Neural progenitor cell (in vitro differentiated cells): ENCODE measurements at regions not wholly inside any gene's neighbourhood (a gene's known extent, or its start where the extent isn't known, plus 50 kb on each side); places are given as distances from the start of the nearest gene placed in this dataset.

Experiments
- DNase-seq: peaks from one replicate; pipeline ENCODE4 v3.0.0-alpha.2; 2016; ENCODE audit warnings: low spot score
- H2AFZ ChIP-seq: fragments of 200-600 bp; sonication (generic); replicated peaks from 2 replicates; pipeline ENCODE4 v1.6.1; 2016; ENCODE audit warnings: antibody characterized with exemption
- H3F3A ChIP-seq: fragments of 200-600 bp; sonication (generic); 2 replicates; pipeline ENCODE4 v1.6.1; 2016; ENCODE audit warnings: antibody characterized with exemption, low read depth
- H3K27ac ChIP-seq: fragments of 200-600 bp; sonication (generic); 2 replicates; pipeline ENCODE4 v1.5.1; 2016; ENCODE audit warnings: mild to moderate bottlenecking
- H3K27me3 ChIP-seq: fragments of 200-600 bp; sonication (generic); 2 replicates; pipeline ENCODE4 v1.6.1; 2016; ENCODE audit warnings: mild to moderate bottlenecking, moderate library complexity
- H3K36me3 ChIP-seq: fragments of 200-600 bp; sonication (generic); 2 replicates; pipeline ENCODE4 v1.5.1; 2016
- H3K4me1 ChIP-seq: fragments of 200-600 bp; sonication (generic); 2 replicates; pipeline ENCODE4 v1.6.1; 2016; ENCODE audit warnings: mixed run types
- H3K4me2 ChIP-seq: fragments of 200-600 bp; sonication (generic); 2 replicates; pipeline ENCODE4 v1.6.1; 2016
- H3K4me3 ChIP-seq: fragments of 200-600 bp; sonication (generic); 2 replicates; pipeline ENCODE4 v1.5.1; 2016
- H3K79me2 ChIP-seq: fragments of 200-600 bp; sonication (generic); 2 replicates; pipeline ENCODE4 v1.6.1; 2016; ENCODE audit warnings: low read depth
- H3K9ac ChIP-seq: fragments of 200-600 bp; sonication (generic); 2 replicates; pipeline ENCODE4 v1.6.1; 2016
- H3K9me3 ChIP-seq: fragments of 200-600 bp; sonication (generic); 2 replicates; pipeline ENCODE4 v1.5.1; 2016; ENCODE audit warnings: low read depth
- H4K20me1 ChIP-seq: fragments of 200-600 bp; sonication (generic); 2 replicates; pipeline ENCODE4 v1.6.1; 2016; ENCODE audit warnings: low read depth
- H3K27ac Mint-ChIP-seq: 3 replicates; pipeline ENCODE4 v1.8.0; 2021; ENCODE audit warnings: mixed read lengths
- H3K27me3 Mint-ChIP-seq: 2 replicates; pipeline ENCODE4 v1.8.0; 2022; ENCODE audit warnings: low read depth, mild to moderate bottlenecking, inconsistent platforms, moderate library complexity, mixed read lengths; ENCODE audit not compliant: insufficient read depth
- H3K36me3 Mint-ChIP-seq: 3 replicates; pipeline ENCODE4 v1.8.0; 2021; ENCODE audit warnings: mixed read lengths
- H3K4me1 Mint-ChIP-seq: 3 replicates; pipeline ENCODE4 v1.8.0; 2021; ENCODE audit warnings: mixed read lengths
- H3K4me3 Mint-ChIP-seq: 3 replicates; pipeline ENCODE4 v1.8.0; 2021; ENCODE audit warnings: mild to moderate bottlenecking, moderate library complexity, mixed read lengths
- H3K9me3 Mint-ChIP-seq: 3 replicates; pipeline ENCODE4 v1.8.0; 2020; ENCODE audit warnings: mixed read lengths
- EZH2 ChIP-seq: fragments of 200-600 bp; sonication (generic); IDR thresholded peaks from 2 replicates; pipeline ENCODE4 v1.6.1; 2017; ENCODE audit warnings: antibody characterized with exemption, mild to moderate bottlenecking, moderate library complexity
- EZH2phosphoT487 ChIP-seq: fragments of 200-600 bp; sonication (generic); IDR thresholded peaks from 2 replicates; pipeline ENCODE4 v1.6.1; 2017; ENCODE audit warnings: antibody characterized with exemption
- TF ChIP-seq, protein P1 (sequence below): fragments of 200-600 bp; sonication (generic); IDR thresholded peaks from 2 replicates; pipeline ENCODE4 v1.5.1; 2017; ENCODE audit warnings: antibody characterized with exemption, mild to moderate bottlenecking

DNA sequence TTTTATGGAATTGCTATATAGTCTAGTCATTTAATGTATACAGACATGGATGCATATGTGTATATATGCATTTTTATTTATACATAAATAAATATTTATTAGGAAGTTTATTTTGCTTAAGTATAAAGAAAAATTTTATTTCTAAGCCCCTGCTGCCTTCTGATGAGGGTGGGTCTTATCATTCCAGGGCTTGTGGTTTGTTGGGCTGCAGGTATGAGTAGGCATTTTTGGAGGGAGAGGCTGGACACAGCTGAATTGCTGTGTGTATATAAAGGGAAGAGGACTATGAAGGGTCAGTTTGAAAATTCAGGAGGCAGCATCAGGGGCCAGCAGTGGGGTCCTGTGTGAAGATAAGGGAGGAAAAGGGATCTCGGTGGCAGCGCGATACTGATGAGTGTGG lies 189.4 kb downstream of the TMEM182 start:
- Histone ChIP-seq H3K4me2 (no peak overlapping the region), H3K4me3 (no peak overlapping the region), H3K36me3 (no peaks in the 10 kb centered on the region), H3K9ac (no peak overlapping the region), H3K79me2 (no peaks in the 10 kb centered on the region), H3F3A (no peaks in the 10 kb centered on the region), H4K20me1 (no peaks in the 10 kb centered on the region), H3K27me3 (no peaks in the 10 kb centered on the region), H2AFZ (no peak overlapping the region), H3K4me1 (peaks cover 9% of the 10 kb centered on the region), H3K27ac (no peak overlapping the region), H3K9me3 (no peaks in the 10 kb centered on the region)
- Mint-ChIP-seq H3K27ac (no peak overlapping the region), H3K4me3 (no peak overlapping the region), H3K27me3 (peaks cover 2% of the 10 kb centered on the region), H3K36me3 (no peaks in the 10 kb centered on the region), H3K9me3 (no peaks in the 10 kb centered on the region), H3K4me1 (peaks cover 8% of the 10 kb centered on the region)
- no peak for TF ChIP-seq EZH2
- no peak for TF ChIP-seq EZH2phosphoT487
- TF ChIP-seq, protein P1, sequence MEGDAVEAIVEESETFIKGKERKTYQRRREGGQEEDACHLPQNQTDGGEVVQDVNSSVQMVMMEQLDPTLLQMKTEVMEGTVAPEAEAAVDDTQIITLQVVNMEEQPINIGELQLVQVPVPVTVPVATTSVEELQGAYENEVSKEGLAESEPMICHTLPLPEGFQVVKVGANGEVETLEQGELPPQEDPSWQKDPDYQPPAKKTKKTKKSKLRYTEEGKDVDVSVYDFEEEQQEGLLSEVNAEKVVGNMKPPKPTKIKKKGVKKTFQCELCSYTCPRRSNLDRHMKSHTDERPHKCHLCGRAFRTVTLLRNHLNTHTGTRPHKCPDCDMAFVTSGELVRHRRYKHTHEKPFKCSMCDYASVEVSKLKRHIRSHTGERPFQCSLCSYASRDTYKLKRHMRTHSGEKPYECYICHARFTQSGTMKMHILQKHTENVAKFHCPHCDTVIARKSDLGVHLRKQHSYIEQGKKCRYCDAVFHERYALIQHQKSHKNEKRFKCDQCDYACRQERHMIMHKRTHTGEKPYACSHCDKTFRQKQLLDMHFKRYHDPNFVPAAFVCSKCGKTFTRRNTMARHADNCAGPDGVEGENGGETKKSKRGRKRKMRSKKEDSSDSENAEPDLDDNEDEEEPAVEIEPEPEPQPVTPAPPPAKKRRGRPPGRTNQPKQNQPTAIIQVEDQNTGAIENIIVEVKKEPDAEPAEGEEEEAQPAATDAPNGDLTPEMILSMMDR: no peak
- DNase-seq: no peak

DNA sequence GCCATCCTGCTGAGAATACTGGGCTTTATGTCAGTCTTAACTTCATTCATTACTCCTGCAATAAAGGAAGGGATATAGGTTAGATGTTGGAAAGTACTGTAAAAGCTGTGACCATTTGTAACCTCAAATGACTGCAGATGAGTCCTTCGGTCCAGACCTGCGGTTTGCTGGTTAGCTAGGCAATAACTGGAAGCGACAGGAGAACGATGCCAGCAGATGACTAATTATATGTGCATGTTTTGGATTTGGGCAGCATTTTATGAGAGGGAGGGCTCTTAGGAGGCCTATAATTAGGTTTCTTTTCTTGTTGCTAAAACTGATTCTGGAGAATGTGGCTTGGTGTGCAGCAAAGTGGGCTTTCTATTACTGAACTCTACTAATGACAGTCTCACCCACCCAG lies 205.6 kb downstream of the TMEM182 start:
- Histone ChIP-seq H3K4me2 (no peak overlapping the region), H2AFZ (no peak overlapping the region), H3K4me3 (no peak overlapping the region), H3K27me3 (no peaks in the 10 kb centered on the region), H3K9ac (no peak overlapping the region), H3K27ac (no peak overlapping the region), H3F3A (no peaks in the 10 kb centered on the region), H3K79me2 (no peaks in the 10 kb centered on the region), H3K9me3 (no peaks in the 10 kb centered on the region), H3K4me1 (no peaks in the 10 kb centered on the region), H4K20me1 (no peaks in the 10 kb centered on the region), H3K36me3 (no peaks in the 10 kb centered on the region)
- TF ChIP-seq EZH2phosphoT487 (no peak), EZH2 (no peak)
- TF ChIP-seq, protein P1: no peak
- H3K36me3 Mint-ChIP-seq: no peaks in the 10 kb centered on the region
- no peak for DNase-seq
- peaks cover 2% of the 10 kb centered on the region for H3K27me3 Mint-ChIP-seq
- H3K27ac Mint-ChIP-seq: no peak overlapping the region
- H3K4me1 Mint-ChIP-seq: no peaks in the 10 kb centered on the region
- H3K4me3 Mint-ChIP-seq: no peak overlapping the region
- H3K9me3 Mint-ChIP-seq: no peaks in the 10 kb centered on the region

DNA sequence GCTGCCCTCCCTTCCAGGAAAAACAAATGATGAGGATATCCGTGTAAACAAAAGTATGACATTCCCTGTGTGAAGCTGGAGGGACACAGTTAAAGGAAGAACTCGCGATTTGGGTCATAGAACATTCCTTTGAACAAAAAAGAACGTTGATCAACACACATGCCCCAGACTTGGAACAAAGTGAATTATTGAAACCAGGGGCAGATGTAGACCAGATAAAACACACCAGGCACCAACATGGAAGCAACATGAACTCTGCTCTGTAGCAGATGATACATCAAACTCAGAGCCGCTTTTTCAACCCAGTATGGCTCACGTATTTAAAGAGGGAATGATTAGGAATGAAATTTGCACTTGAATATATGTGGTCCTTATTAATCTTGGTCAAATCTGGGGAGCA lies 206.5 kb downstream of the TMEM182 start:
- no peak overlapping the region for H3K27ac Mint-ChIP-seq
- no peaks in the 10 kb centered on the region for H3K4me1 ChIP-seq
- H3K79me2 ChIP-seq: no peaks in the 10 kb centered on the region
- H3K27me3 ChIP-seq: no peaks in the 10 kb centered on the region
- peaks cover 2% of the 10 kb centered on the region for H3K27me3 Mint-ChIP-seq
- no peak overlapping the region for H3K4me3 ChIP-seq
- H3K9me3 Mint-ChIP-seq: no peaks in the 10 kb centered on the region
- no peak for DNase-seq
- H3K4me2 ChIP-seq: no peak overlapping the region
- no peaks in the 10 kb centered on the region for H3K4me1 Mint-ChIP-seq
- TF ChIP-seq EZH2phosphoT487 (no peak), EZH2 (no peak)
- TF ChIP-seq, protein P1: no peak
- H4K20me1 ChIP-seq: no peaks in the 10 kb centered on the region
- no peaks in the 10 kb centered on the region for H3K36me3 ChIP-seq
- no peak overlapping the region for H3K27ac ChIP-seq
- no peak overlapping the region for H3K9ac ChIP-seq
- no peak overlapping the region for H2AFZ ChIP-seq
- H3K4me3 Mint-ChIP-seq: no peak overlapping the region
- H3K36me3 Mint-ChIP-seq: no peaks in the 10 kb centered on the region
- H3F3A ChIP-seq: no peaks in the 10 kb centered on the region
- H3K9me3 ChIP-seq: no peaks in the 10 kb centered on the region

DNA sequence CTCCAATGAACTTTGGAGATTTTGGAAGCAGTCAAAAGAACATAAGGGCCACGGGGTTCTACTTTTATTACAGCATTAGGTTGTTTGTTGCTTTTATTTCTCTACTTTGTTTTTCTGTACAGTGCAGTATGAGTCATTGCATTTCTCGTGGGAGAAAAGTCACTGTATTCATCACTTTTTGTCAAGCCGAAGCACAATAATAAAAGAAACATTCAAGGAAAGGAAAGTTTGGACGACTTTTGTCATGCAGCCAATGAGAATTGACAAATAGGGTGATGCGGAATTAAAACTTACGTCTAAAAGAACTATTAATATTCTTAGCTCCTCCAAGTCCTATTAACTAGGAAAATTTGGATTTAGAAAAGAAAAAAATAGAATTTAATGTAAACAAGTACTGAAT lies 209.9 kb downstream of the TMEM182 start:
- H3K4me1 ChIP-seq: peaks cover 11% of the 10 kb centered on the region
- H3K27ac ChIP-seq: no peak overlapping the region
- no peaks in the 10 kb centered on the region for H3K9me3 Mint-ChIP-seq
- no peaks in the 10 kb centered on the region for H3K36me3 Mint-ChIP-seq
- H3K9ac ChIP-seq: no peak overlapping the region
- H3K4me3 Mint-ChIP-seq: no peak overlapping the region
- no peaks in the 10 kb centered on the region for H4K20me1 ChIP-seq
- H3K4me2 ChIP-seq: no peak overlapping the region
- TF ChIP-seq, protein P1: no peak
- TF ChIP-seq EZH2phosphoT487 (no peak), EZH2 (no peak)
- peaks cover 9% of the 10 kb centered on the region for H3K4me1 Mint-ChIP-seq
- H3K27ac Mint-ChIP-seq: no peak overlapping the region
- no peak for DNase-seq
- no peak overlapping the region for H2AFZ ChIP-seq
- H3K9me3 ChIP-seq: no peaks in the 10 kb centered on the region
- no peaks in the 10 kb centered on the region for H3F3A ChIP-seq
- no peaks in the 10 kb centered on the region for H3K79me2 ChIP-seq
- peaks cover 2% of the 10 kb centered on the region for H3K27me3 Mint-ChIP-seq
- no peaks in the 10 kb centered on the region for H3K36me3 ChIP-seq
- no peak overlapping the region for H3K4me3 ChIP-seq
- H3K27me3 ChIP-seq: no peaks in the 10 kb centered on the region
